ENCODE measurements at regions not wholly inside any gene's neighbourhood (a gene's known extent, or its start where the extent isn't known, plus 50 kb on each side); places are given as distances from the start of the nearest gene placed in this dataset.

DNA sequence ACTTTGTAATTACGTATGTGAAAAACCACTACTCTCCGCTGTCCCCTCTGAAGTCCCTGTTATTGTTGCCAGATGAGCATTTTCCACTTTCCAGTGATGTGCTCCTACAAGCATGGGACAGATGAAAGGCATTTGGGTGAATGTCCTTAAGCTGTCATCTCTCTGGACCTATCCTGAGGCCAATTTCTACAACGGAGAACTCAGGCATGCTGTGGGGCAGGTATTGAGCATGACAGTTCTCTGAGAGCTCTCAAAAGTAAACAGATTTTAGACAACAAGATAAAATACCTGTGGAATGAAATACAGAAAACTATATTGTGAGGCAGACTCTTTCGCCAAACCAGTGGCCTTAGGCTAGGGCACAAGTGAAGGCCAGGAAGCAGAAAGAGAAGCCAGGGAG is 656.5 kb upstream of the NR2F2 start:
- TF ChIP-seq, protein P1, sequence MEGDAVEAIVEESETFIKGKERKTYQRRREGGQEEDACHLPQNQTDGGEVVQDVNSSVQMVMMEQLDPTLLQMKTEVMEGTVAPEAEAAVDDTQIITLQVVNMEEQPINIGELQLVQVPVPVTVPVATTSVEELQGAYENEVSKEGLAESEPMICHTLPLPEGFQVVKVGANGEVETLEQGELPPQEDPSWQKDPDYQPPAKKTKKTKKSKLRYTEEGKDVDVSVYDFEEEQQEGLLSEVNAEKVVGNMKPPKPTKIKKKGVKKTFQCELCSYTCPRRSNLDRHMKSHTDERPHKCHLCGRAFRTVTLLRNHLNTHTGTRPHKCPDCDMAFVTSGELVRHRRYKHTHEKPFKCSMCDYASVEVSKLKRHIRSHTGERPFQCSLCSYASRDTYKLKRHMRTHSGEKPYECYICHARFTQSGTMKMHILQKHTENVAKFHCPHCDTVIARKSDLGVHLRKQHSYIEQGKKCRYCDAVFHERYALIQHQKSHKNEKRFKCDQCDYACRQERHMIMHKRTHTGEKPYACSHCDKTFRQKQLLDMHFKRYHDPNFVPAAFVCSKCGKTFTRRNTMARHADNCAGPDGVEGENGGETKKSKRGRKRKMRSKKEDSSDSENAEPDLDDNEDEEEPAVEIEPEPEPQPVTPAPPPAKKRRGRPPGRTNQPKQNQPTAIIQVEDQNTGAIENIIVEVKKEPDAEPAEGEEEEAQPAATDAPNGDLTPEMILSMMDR (conservative IDR thresholded peaks at IDR 0.05 in 1 of 2, IDR thresholded peaks at IDR 0.05 in 1 of 2; ENCODE audit: low read depth in 1 of 2, low read length in 2 of 2): no peak
- no peak for TF ChIP-seq EZH2 (IDR thresholded peaks at IDR 0.05; ENCODE audit: low read length, missing control alignments)

Data from fibroblast of lung (primary cell).